LNCaP clone FGC (cell line): ENCODE measurements at regions not wholly inside any gene's neighbourhood (a gene's known extent, or its start where the extent isn't known, plus 50 kb on each side); places are given as distances from the start of the nearest gene placed in this dataset.
"Not testable (repeated sequence)": the region's sequence is repeated elsewhere in the genome, so short reads cannot be mapped to it uniquely, and the experiment has no call there.

ENCODE experiments used
- DNase-seq: peaks from one replicate; pipeline ENCODE4 v3.0.0-alpha.2; 2011; ENCODE audit warnings: low read depth
- H3K4me3 ChIP-seq: 2 replicates; pipeline ENCODE4 v1.5.1; 2011; ENCODE audit warnings: mild to moderate bottlenecking, low read depth, low read length, control low read depth
- CTCF ChIP-seq: IDR thresholded peaks from 2 replicates; pipeline ENCODE4 v1.5.1; 2012; ENCODE audit warnings: mild to moderate bottlenecking; ENCODE audit not compliant: control insufficient read depth, insufficient read depth; ENCODE audit errors: extremely low read depth

DNA sequence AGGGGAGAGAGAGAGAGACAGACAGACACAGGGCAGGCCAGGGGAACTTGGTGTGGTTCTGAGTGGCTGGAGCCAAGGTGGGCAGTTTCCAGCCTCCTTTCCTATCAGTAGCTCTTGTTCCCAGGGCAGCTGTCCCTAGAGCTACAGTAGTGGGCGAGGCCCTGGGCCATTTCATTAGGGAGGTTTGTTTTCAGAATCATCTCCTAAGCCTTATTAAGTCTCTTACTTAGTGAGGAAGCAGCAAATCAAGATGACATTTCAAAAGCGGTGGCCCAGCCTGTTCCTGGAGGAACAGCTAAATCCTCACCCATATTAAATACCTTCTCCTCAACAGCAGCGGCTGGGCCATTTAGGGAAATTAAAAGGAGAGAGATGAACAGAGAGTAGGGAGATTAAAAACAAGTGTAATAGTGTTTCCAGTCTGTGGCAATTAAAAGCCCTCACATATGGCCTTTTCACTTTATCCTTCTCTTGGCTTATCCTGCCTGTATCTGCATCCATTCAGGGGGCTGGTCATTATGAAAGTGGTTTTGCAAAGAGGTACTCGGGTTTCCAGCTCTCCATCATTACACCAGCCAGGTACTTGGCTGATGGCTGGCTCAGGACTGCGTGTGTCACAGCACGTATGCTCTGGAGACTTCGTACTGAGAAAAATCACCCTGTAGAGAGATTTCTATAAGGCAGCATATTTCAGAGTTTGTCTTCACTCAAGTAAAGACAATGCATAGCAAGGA, 91.9 kb upstream of the PRR23C start:
- DNase-seq, result no peak
- H3K4me3 ChIP-seq, result no peak overlapping the region
- no peak for TF ChIP-seq CTCF

- no peak for TF ChIP-seq CTCF
- no peak overlapping the region for H3K4me3 ChIP-seq
- no peak for DNase-seq
These were observed 95.9 kb upstream of the PRR23C start for GRCh38 chr3:139140553-139140952.

DNA sequence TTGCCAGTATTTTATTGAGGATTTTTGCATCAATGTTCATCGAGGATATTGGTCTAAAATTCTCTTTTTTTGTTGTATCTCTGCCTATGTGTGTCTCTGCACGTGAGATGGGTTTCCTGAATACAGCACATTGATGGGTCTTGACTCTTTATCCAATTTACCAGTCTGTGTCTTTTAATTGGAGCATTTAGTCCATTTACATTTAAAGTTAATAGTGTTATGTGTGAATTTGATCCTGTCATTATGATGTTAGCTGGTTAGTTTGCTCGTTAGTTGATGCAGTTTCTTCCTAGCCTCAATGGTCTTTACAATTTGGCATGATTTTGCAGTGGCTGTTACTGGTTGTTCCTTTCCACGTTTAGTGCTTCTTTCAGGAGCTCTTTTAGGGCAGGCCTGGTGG, 101.3 kb upstream of the PRR23C start:
- not testable (repeated sequence) for H3K4me3 ChIP-seq, DNase-seq

DNA sequence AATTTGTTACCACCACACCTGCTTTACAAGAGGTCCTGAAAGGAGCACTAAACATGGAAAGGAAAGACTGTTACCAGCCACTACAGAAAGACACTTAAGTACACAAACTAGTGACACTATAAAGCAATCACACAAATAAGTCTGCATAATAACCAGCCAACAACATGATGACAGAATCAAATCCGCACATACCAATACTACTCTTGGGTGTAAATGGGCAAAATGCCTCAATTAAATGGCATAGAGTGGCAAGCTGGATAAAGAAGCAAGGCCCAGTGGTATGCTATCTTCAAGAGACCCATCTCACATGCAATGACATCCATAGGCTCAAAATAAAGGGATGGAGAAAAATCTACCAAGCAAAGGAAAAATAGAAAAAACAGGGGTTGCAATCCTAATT, 106.8 kb upstream of the PRR23C start:
- H3K4me3 ChIP-seq, result no peak overlapping the region
- DNase-seq, result no peak
- no peak for TF ChIP-seq CTCF

DNA sequence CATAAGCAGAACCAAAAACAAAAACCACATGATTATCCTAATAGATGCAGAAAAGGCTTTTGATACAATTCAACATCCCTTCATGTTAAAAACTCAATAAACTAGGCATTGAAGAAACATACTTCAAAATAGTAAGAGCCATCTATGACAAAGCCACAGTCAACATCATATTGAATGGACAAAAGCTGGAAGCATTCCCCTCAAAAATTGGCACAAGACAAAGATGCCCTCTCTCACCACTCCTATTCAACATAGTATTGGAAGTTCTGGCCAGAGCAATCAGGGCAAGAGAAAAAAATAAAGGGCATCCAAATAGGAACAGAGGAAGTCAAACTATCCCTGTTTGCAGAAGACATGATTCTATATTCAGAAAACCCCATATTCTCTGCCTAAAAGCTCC, 108.7 kb upstream of the PRR23C start:
- H3K4me3 ChIP-seq, DNase-seq: not testable (repeated sequence)

DNA sequence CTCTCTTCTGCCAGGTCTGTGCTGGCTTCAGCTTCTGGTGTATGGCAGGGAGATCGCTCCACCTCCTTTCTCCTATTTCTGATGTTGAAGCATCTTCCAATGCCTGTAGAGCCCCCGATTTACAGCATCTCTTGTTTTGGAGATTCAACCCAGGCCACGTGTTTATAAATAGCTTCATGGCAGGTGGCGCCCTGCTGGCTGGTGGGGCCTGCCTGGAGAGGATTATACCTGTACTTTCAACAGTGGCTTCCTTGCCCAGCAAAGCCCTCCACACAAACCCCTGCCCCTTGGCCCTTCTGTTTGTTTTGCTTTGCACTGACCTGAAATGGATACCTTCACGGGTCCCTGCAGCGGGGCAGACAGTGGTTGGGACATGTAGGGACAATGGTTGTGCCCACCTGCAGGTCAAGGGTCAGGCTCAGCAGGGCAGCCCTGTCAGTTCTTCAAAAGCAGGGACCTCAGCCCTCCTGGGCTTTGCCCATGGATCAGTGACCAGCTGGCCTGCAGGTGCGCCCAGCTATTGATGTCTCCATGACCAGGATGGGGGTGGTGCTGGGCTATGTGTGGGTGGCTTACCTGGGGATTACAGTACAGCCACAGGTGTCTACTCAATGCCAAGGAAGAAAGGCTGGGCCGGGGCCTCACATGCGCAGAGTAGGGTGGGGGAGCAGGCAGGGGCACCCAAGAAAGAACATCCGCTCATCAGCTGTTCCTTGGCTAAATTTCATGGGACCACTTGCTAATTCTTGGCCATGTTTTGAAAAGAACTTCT, 112.7 kb upstream of the PRR23C start:
- TF ChIP-seq CTCF, result no peak
- H3K4me3 ChIP-seq, result no peak overlapping the region
- DNase-seq, result no peak

DNA sequence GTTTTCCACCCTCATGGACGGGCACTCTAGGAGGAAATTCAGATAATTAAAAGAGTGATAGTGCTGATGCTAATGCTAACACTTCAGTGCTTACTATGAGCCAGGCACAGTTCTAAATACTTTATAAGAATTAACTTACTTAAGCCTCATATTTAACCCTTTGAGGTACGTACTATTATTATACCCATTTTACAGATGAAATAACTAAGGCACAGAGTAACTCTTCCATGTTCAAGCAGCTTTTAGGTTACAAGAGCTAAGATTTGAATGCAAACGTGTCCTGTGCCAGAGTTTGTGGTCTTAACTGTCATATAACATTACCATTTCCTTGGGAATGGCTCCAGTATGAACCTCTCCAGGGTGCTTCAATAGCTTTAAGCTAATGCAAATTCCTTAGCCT, 114.7 kb upstream of the PRR23C start:
- H3K4me3 ChIP-seq, result no peak overlapping the region
- no peak for TF ChIP-seq CTCF
- no peak for DNase-seq
